Kidney (tissue), 13 donors: ENCODE measurements at regions not wholly inside any gene's neighbourhood (a gene's known extent, or its start where the extent isn't known, plus 50 kb on each side); places are given as distances from the start of the nearest gene placed in this dataset.

Source experiments
- DNase-seq, 5 donors: peaks; one replicate each; pipeline ENCODE4 v3.0.0-alpha.2; 2013 to 2020
- FAIRE-seq: peaks from 2 replicates; lab custom pipeline; 2012; peaks lifted over from hg19 to GRCh38; lab: Jason Lieb, UNC
- H3K27ac ChIP-seq, 2 donors: one replicate each; pipeline ENCODE4 v1.7.0; 2013; ENCODE audit warnings: low read depth in 2 of 2, low read length in 2 of 2, inconsistent platforms in 1 of 2
- H3K27me3 ChIP-seq: one replicate; pipeline ENCODE4 v1.7.1; 2013; ENCODE audit warnings: low read length, inconsistent platforms; ENCODE audit not compliant: control insufficient read depth, insufficient read depth
- H3K36me3 ChIP-seq, 3 donors: one replicate each; pipeline versions ENCODE4 v1.7.0 to v1.7.1; 2013; ENCODE audit warnings: low read length in 3 of 3, control low read depth in 1 of 3, inconsistent platforms in 1 of 3; ENCODE audit not compliant: insufficient read depth in 3 of 3, control insufficient read depth in 2 of 3
- H3K4me1 ChIP-seq, 3 donors: one replicate each; pipeline versions ENCODE4 v1.7.0 to v1.7.1; 2013; ENCODE audit warnings: low read length in 3 of 3, inconsistent platforms in 1 of 3, low read depth in 1 of 3; ENCODE audit not compliant: control insufficient read depth in 2 of 3, insufficient read depth in 2 of 3
- H3K4me3 ChIP-seq, 3 donors: one replicate each; pipeline versions ENCODE4 v1.7.0 to v1.8.1; 2013; ENCODE audit warnings: low read length in 3 of 3, control low read depth in 1 of 3, inconsistent platforms in 1 of 3
- H3K9ac ChIP-seq, 3 donors: one replicate each; pipeline versions ENCODE4 v1.7.0 to v1.7.1; 2013; ENCODE audit warnings: low read length in 3 of 3, control low read depth in 1 of 3, inconsistent platforms in 1 of 3
- H3K9me3 ChIP-seq, 3 donors: one replicate each; pipeline versions ENCODE4 v1.7.0 to v1.7.1; 2013; ENCODE audit warnings: low read length in 3 of 3, control low read depth in 1 of 3, inconsistent platforms in 1 of 3; ENCODE audit not compliant: control insufficient read depth in 2 of 3, insufficient read depth in 1 of 3
- CTCF ChIP-seq: IDR thresholded peaks from 3 replicates; pipeline ENCODE4 v1.5.1; 2012; ENCODE audit warnings: mild to moderate bottlenecking, moderate library complexity, borderline replicate concordance; ENCODE audit not compliant: insufficient read depth; ENCODE audit errors: extremely low read depth
- intact Hi-C: fragments of 100-400 bp; cut with DNase I; formaldehyde crosslinking; loops from one replicate; pipeline ENCODE4 v1.11.1; 2022
- donor health status: control.
- donor health status: control.
- donor health status: control.
- donor health status: control.
- donor health status: control.
- donor health status: DM: yes; HTN: yes; CAD: no.
- donor health status: Normal renal cell carcinoma (clear cell type).

GRCh38 chr4:89549907-89550306 lies 242.3 kb upstream of the GPRIN3 start:
- intact Hi-C loops, result no loop called here
- H3K27ac ChIP-seq, result no peak overlapping the region
- FAIRE-seq, result no peak
- no peaks in the 10 kb centered on the region for H3K9me3 ChIP-seq
- TF ChIP-seq CTCF, result no peak
- no peak overlapping the region for H3K9ac ChIP-seq
- H3K4me1 ChIP-seq, result no peaks in the 10 kb centered on the region
- no peaks in the 10 kb centered on the region for H3K27me3 ChIP-seq
- no peaks in the 10 kb centered on the region for H3K36me3 ChIP-seq
- no peak overlapping the region for H3K4me3 ChIP-seq
- no peak for DNase-seq

- Histone ChIP-seq H3K27me3 (no peaks in the 10 kb centered on the region), H3K36me3 (no peaks in the 10 kb centered on the region), H3K4me1 (no peaks in the 10 kb centered on the region), H3K9ac (no peak overlapping the region), H3K4me3 (no peak overlapping the region), H3K9me3 (no peaks in the 10 kb centered on the region), H3K27ac (no peak overlapping the region)
- intact Hi-C loops, result no loop called here
- FAIRE-seq (peak; percentile 35), DNase-seq (no peak)
- TF ChIP-seq CTCF, result no peak
Measured at GRCh38 chr4:89545315-89545714, 237.7 kb upstream of the GPRIN3 start.

GRCh38 chr4:89541998-89542397 lies 234.4 kb upstream of the GPRIN3 start:
- no peaks in the 10 kb centered on the region for H3K9me3 ChIP-seq
- FAIRE-seq (no peak), DNase-seq (no peak)
- no peak for TF ChIP-seq CTCF
- no peak overlapping the region for H3K27ac ChIP-seq
- no peak overlapping the region for H3K4me3 ChIP-seq
- no peak overlapping the region for H3K9ac ChIP-seq
- intact Hi-C loops, result no loop called here
- no peaks in the 10 kb centered on the region for H3K27me3 ChIP-seq
- H3K36me3 ChIP-seq, result no peaks in the 10 kb centered on the region
- no peaks in the 10 kb centered on the region for H3K4me1 ChIP-seq
